H1 (cell line): ENCODE measurements at regions not wholly inside any gene's neighbourhood (a gene's known extent, or its start where the extent isn't known, plus 50 kb on each side); places are given as distances from the start of the nearest gene placed in this dataset.

Source experiments
- RNF2 ChIP-seq: fragments of 200-900, 300-1000 bp; sonication (generic); IDR thresholded peaks from 2 replicates; pipeline ENCODE4 v1.7.1; 2016; ENCODE audit warnings: borderline replicate concordance, low read depth, mild to moderate bottlenecking, antibody characterized with exemption, low read length; ENCODE audit not compliant: poor library complexity, severe bottlenecking; ENCODE audit errors: missing control alignments
- SRF ChIP-seq: IDR thresholded peaks from 2 replicates; pipeline ENCODE4 v1.6.1; 2011; ENCODE audit warnings: mild to moderate bottlenecking, low read depth, low read length, moderate library complexity
- TF ChIP-seq, protein P1 (sequence below): fragments of 300-600 bp; sonication (generic); IDR thresholded peaks from 2 replicates; pipeline ENCODE4 v1.7.1; 2012; ENCODE audit warnings: low read length, moderate library complexity, mild to moderate bottlenecking, inconsistent platforms; ENCODE audit not compliant: insufficient replicate concordance
- TF ChIP-seq, protein P2 (sequence below): IDR thresholded peaks from 2 replicates; pipeline ENCODE4 v1.6.1; 2011; ENCODE audit warnings: low read depth, mild to moderate bottlenecking, low read length; ENCODE audit not compliant: insufficient read depth
- TF ChIP-seq, protein P3 (sequence below): IDR thresholded peaks from 2 replicates; pipeline ENCODE4 v1.6.1; 2012; ENCODE audit warnings: low read length, inconsistent platforms

DNA sequence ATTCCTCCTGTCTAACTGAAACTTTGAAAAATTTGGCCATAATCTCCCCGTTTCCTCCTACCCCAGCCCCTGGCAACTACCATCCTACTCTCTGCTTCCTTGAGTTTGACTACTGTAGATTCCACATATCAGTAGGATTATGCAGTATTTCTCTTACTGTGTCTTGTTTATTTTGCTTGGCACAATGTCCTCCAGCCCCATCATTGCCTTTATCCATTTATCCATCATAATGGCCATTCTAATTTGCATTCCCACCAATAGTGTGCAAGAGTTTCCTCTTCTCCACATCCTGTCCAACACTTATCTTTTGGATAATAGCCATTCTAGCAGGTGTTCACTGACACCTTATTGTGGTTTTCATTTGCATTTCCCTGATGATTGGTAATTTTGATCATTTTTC lies 202.3 kb downstream of the THBS2 start (continued):
- TF ChIP-seq, protein P1, sequence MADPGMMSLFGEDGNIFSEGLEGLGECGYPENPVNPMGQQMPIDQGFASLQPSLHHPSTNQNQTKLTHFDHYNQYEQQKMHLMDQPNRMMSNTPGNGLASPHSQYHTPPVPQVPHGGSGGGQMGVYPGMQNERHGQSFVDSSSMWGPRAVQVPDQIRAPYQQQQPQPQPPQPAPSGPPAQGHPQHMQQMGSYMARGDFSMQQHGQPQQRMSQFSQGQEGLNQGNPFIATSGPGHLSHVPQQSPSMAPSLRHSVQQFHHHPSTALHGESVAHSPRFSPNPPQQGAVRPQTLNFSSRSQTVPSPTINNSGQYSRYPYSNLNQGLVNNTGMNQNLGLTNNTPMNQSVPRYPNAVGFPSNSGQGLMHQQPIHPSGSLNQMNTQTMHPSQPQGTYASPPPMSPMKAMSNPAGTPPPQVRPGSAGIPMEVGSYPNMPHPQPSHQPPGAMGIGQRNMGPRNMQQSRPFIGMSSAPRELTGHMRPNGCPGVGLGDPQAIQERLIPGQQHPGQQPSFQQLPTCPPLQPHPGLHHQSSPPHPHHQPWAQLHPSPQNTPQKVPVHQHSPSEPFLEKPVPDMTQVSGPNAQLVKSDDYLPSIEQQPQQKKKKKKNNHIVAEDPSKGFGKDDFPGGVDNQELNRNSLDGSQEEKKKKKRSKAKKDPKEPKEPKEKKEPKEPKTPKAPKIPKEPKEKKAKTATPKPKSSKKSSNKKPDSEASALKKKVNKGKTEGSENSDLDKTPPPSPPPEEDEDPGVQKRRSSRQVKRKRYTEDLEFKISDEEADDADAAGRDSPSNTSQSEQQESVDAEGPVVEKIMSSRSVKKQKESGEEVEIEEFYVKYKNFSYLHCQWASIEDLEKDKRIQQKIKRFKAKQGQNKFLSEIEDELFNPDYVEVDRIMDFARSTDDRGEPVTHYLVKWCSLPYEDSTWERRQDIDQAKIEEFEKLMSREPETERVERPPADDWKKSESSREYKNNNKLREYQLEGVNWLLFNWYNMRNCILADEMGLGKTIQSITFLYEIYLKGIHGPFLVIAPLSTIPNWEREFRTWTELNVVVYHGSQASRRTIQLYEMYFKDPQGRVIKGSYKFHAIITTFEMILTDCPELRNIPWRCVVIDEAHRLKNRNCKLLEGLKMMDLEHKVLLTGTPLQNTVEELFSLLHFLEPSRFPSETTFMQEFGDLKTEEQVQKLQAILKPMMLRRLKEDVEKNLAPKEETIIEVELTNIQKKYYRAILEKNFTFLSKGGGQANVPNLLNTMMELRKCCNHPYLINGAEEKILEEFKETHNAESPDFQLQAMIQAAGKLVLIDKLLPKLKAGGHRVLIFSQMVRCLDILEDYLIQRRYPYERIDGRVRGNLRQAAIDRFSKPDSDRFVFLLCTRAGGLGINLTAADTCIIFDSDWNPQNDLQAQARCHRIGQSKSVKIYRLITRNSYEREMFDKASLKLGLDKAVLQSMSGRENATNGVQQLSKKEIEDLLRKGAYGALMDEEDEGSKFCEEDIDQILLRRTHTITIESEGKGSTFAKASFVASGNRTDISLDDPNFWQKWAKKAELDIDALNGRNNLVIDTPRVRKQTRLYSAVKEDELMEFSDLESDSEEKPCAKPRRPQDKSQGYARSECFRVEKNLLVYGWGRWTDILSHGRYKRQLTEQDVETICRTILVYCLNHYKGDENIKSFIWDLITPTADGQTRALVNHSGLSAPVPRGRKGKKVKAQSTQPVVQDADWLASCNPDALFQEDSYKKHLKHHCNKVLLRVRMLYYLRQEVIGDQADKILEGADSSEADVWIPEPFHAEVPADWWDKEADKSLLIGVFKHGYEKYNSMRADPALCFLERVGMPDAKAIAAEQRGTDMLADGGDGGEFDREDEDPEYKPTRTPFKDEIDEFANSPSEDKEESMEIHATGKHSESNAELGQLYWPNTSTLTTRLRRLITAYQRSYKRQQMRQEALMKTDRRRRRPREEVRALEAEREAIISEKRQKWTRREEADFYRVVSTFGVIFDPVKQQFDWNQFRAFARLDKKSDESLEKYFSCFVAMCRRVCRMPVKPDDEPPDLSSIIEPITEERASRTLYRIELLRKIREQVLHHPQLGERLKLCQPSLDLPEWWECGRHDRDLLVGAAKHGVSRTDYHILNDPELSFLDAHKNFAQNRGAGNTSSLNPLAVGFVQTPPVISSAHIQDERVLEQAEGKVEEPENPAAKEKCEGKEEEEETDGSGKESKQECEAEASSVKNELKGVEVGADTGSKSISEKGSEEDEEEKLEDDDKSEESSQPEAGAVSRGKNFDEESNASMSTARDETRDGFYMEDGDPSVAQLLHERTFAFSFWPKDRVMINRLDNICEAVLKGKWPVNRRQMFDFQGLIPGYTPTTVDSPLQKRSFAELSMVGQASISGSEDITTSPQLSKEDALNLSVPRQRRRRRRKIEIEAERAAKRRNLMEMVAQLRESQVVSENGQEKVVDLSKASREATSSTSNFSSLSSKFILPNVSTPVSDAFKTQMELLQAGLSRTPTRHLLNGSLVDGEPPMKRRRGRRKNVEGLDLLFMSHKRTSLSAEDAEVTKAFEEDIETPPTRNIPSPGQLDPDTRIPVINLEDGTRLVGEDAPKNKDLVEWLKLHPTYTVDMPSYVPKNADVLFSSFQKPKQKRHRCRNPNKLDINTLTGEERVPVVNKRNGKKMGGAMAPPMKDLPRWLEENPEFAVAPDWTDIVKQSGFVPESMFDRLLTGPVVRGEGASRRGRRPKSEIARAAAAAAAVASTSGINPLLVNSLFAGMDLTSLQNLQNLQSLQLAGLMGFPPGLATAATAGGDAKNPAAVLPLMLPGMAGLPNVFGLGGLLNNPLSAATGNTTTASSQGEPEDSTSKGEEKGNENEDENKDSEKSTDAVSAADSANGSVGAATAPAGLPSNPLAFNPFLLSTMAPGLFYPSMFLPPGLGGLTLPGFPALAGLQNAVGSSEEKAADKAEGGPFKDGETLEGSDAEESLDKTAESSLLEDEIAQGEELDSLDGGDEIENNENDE: no peak
- TF ChIP-seq, protein P2, sequence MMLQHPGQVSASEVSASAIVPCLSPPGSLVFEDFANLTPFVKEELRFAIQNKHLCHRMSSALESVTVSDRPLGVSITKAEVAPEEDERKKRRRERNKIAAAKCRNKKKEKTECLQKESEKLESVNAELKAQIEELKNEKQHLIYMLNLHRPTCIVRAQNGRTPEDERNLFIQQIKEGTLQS: no peak
- TF ChIP-seq RNF2 (no peak), SRF (no peak)
- TF ChIP-seq, protein P3, sequence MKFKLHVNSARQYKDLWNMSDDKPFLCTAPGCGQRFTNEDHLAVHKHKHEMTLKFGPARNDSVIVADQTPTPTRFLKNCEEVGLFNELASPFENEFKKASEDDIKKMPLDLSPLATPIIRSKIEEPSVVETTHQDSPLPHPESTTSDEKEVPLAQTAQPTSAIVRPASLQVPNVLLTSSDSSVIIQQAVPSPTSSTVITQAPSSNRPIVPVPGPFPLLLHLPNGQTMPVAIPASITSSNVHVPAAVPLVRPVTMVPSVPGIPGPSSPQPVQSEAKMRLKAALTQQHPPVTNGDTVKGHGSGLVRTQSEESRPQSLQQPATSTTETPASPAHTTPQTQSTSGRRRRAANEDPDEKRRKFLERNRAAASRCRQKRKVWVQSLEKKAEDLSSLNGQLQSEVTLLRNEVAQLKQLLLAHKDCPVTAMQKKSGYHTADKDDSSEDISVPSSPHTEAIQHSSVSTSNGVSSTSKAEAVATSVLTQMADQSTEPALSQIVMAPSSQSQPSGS: no peak
- TF ChIP-seq, all 59 proteins: peak for 0
